ENCODE measurements at regions not wholly inside any gene's neighbourhood (a gene's known extent, or its start where the extent isn't known, plus 50 kb on each side); places are given as distances from the start of the nearest gene placed in this dataset.

- H2AFZ ChIP-seq (ENCODE audit: low read depth, low read length, severe bottlenecking) = no peak overlapping the region
- no peak overlapping the region for H3K27ac ChIP-seq (ENCODE audit: low read depth, low read length)
Measured at GRCh38 chr1:4021136-4021973, 121.3 kb upstream of the C1orf174 start.

GRCh38 chr1:4021974-4022268 is 121.8 kb upstream of the C1orf174 start:
- H4K20me1 ChIP-seq (ENCODE audit: low read depth, low read length) = no peaks in the 10 kb centered on the region
- no peaks in the 10 kb centered on the region for H3K9me3 ChIP-seq (ENCODE audit: insufficient read depth, low read length)
- no peak overlapping the region for H3K4me3 ChIP-seq (ENCODE audit: insufficient read depth, low read length, poor library complexity, severe bottlenecking)
- TF ChIP-seq CTCF (IDR thresholded peaks at IDR 0.05; ENCODE audit: insufficient read depth, low read length, poor library complexity, severe bottlenecking) = no peak
- H3K4me2 ChIP-seq (ENCODE audit: low read depth, low read length, poor library complexity, severe bottlenecking) = no peak overlapping the region
- no peak overlapping the region for H3K9ac ChIP-seq (ENCODE audit: low read length)
- peaks cover 11% of the 10 kb centered on the region; the same call in 1 of the 2 replicates for H3F3A ChIP-seq (ENCODE audit: insufficient read depth)
- no peaks in the 10 kb centered on the region for H3K27me3 ChIP-seq (ENCODE audit: low read length)
- no peak overlapping the region for H2AFZ ChIP-seq (ENCODE audit: low read depth, low read length, severe bottlenecking)
- peaks cover 4% of the 10 kb centered on the region; the same call in 1 of the 2 replicates for H3K79me2 ChIP-seq (ENCODE audit: insufficient read depth, low read length)
- H3K9me2 ChIP-seq (replicated peaks; ENCODE audit: insufficient read depth, low read length) = no peaks in the 10 kb centered on the region
- H3K27ac ChIP-seq (ENCODE audit: low read depth, low read length) = no peak overlapping the region
- no peaks in the 10 kb centered on the region for H3K36me3 ChIP-seq (ENCODE audit: low read length)

More at GRCh38 chr1:4021136-4021973, 121.3 kb upstream of the C1orf174 start:
- Histone ChIP-seq H3K4me3 (ENCODE audit: insufficient read depth, low read length, poor library complexity, severe bottlenecking) (no peak overlapping the region), H3K9me2 (replicated peaks; ENCODE audit: insufficient read depth, low read length) (no peaks in the 10 kb centered on the region), H3K79me2 (ENCODE audit: insufficient read depth, low read length) (no peaks in the 10 kb centered on the region), H3K27me3 (ENCODE audit: low read length) (no peaks in the 10 kb centered on the region), H3K9me3 (ENCODE audit: insufficient read depth, low read length) (no peaks in the 10 kb centered on the region), H3K4me2 (ENCODE audit: low read depth, low read length, poor library complexity, severe bottlenecking) (no peak overlapping the region), H3F3A (ENCODE audit: insufficient read depth) (peaks cover 11% of the 10 kb centered on the region; the same call in 1 of the 2 replicates), H3K36me3 (ENCODE audit: low read length) (no peaks in the 10 kb centered on the region), H4K20me1 (ENCODE audit: low read depth, low read length) (no peaks in the 10 kb centered on the region), H3K9ac (ENCODE audit: low read length) (no peak overlapping the region)
- TF ChIP-seq EZH2phosphoT487 (conservative IDR thresholded peaks at IDR 0.05; ENCODE audit: low read length) (no peak), CTCF (IDR thresholded peaks at IDR 0.05; ENCODE audit: insufficient read depth, low read length, poor library complexity, severe bottlenecking) (no peak)

- Histone ChIP-seq H3K4me3 (ENCODE audit: insufficient read depth, low read length, poor library complexity, severe bottlenecking) (no peak overlapping the region), H2AFZ (ENCODE audit: low read depth, low read length, severe bottlenecking) (no peak overlapping the region), H3K9me2 (replicated peaks; ENCODE audit: insufficient read depth, low read length) (no peaks in the 10 kb centered on the region), H3K36me3 (ENCODE audit: low read length) (no peaks in the 10 kb centered on the region), H3K9me3 (ENCODE audit: insufficient read depth, low read length) (no peaks in the 10 kb centered on the region), H3K79me2 (ENCODE audit: insufficient read depth, low read length) (peaks cover 7% of the 10 kb centered on the region; the same call in 1 of the 2 replicates), H3K27me3 (ENCODE audit: low read length) (no peaks in the 10 kb centered on the region), H3K9ac (ENCODE audit: low read length) (no peak overlapping the region), H3K4me2 (ENCODE audit: low read depth, low read length, poor library complexity, severe bottlenecking) (no peak overlapping the region), H3F3A (ENCODE audit: insufficient read depth) (peaks cover 11% of the 10 kb centered on the region; the same call in 1 of the 2 replicates), H3K27ac (ENCODE audit: low read depth, low read length) (no peak overlapping the region), H4K20me1 (ENCODE audit: low read depth, low read length) (no peaks in the 10 kb centered on the region)
- TF ChIP-seq CTCF (IDR thresholded peaks at IDR 0.05; ENCODE audit: insufficient read depth, low read length, poor library complexity, severe bottlenecking) = no peak
- TF ChIP-seq EZH2phosphoT487 (conservative IDR thresholded peaks at IDR 0.05; ENCODE audit: low read length) = no peak
Measured at GRCh38 chr1:4022715-4023114, 122.6 kb upstream of the C1orf174 start.
